ENCODE measurements at regions not wholly inside any gene's neighbourhood (a gene's known extent, or its start where the extent isn't known, plus 50 kb on each side); places are given as distances from the start of the nearest gene placed in this dataset.
"Not testable (repeated sequence)": the region's sequence is repeated elsewhere in the genome, so short reads cannot be mapped to it uniquely, and the experiment has no call there.

- no peak for DNase-seq (ENCODE audit: low spot score)
Observed at GRCh38 chr6:97347111-97347510, 64.1 kb upstream of the MMS22L start.

GRCh38 chr6:97361286-97361685, 78.3 kb upstream of the MMS22L start:
- DNase-seq (ENCODE audit: low spot score), result no peak

GRCh38 chr6:97364327-97364726, 81.3 kb upstream of the MMS22L start:
- no peak for DNase-seq (ENCODE audit: low spot score)

- not testable (repeated sequence) for DNase-seq (ENCODE audit: low spot score)
Observed at GRCh38 chr6:97382071-97382470, 99.1 kb upstream of the MMS22L start.

- no peak for DNase-seq (ENCODE audit: low spot score)
Observed at GRCh38 chr6:97392735-97393134, 109.7 kb upstream of the MMS22L start.

- DNase-seq (ENCODE audit: low spot score), result peak; percentile 54
Observed at GRCh38 chr6:97394160-97394748, 111.2 kb upstream of the MMS22L start.

- no peak for DNase-seq (ENCODE audit: low spot score)
Observed at GRCh38 chr6:97396880-97397279, 113.9 kb upstream of the MMS22L start.

GRCh38 chr6:97399208-97399607, 116.2 kb upstream of the MMS22L start:
- DNase-seq (ENCODE audit: low spot score), result no peak

- peak; percentile 5 for DNase-seq (ENCODE audit: low spot score)
Observed at GRCh38 chr6:97401533-97401932, 118.5 kb upstream of the MMS22L start.

GRCh38 chr6:97405818-97406409, 122.9 kb upstream of the MMS22L start:
- DNase-seq (ENCODE audit: low spot score), result no peak

- no peak for DNase-seq (ENCODE audit: low spot score)
Observed at GRCh38 chr6:97406633-97407032, 123.6 kb upstream of the MMS22L start.

- DNase-seq (ENCODE audit: low spot score), result no peak
Observed at GRCh38 chr6:97411610-97412009, 128.6 kb upstream of the MMS22L start.

GRCh38 chr6:97412511-97412910, 129.5 kb upstream of the MMS22L start:
- DNase-seq (ENCODE audit: low spot score), result no peak

- no peak for DNase-seq (ENCODE audit: low spot score)
Observed at GRCh38 chr6:97422171-97422570, 139.2 kb upstream of the MMS22L start.

- DNase-seq (ENCODE audit: low spot score), result no peak
Observed at GRCh38 chr6:97423190-97423589, 140.2 kb upstream of the MMS22L start.

- DNase-seq (ENCODE audit: low spot score), result no peak
Observed at GRCh38 chr6:97427648-97428047, 144.6 kb upstream of the MMS22L start.

- peak; percentile 13 for DNase-seq (ENCODE audit: low spot score)
Observed at GRCh38 chr6:97437087-97437486, 154.1 kb upstream of the MMS22L start.

- DNase-seq (ENCODE audit: low spot score), result no peak
Observed at GRCh38 chr6:97438011-97438671, 155.1 kb upstream of the MMS22L start.

- peak; percentile 13 for DNase-seq (ENCODE audit: low spot score)
Observed at GRCh38 chr6:97440590-97441176, 157.7 kb upstream of the MMS22L start.

- DNase-seq (ENCODE audit: low spot score), result no peak
Observed at GRCh38 chr6:97443408-97444080, 160.5 kb upstream of the MMS22L start.

- no peak for DNase-seq (ENCODE audit: low spot score)
Observed at GRCh38 chr6:97445407-97445806, 162.4 kb upstream of the MMS22L start.

- DNase-seq (ENCODE audit: low spot score), result no peak
Observed at GRCh38 chr6:97449444-97449966, 166.5 kb upstream of the MMS22L start.

Measured in A172 (cell line).